ENCODE measurements at regions not wholly inside any gene's neighbourhood (a gene's known extent, or its start where the extent isn't known, plus 50 kb on each side); places are given as distances from the start of the nearest gene placed in this dataset.

DNA sequence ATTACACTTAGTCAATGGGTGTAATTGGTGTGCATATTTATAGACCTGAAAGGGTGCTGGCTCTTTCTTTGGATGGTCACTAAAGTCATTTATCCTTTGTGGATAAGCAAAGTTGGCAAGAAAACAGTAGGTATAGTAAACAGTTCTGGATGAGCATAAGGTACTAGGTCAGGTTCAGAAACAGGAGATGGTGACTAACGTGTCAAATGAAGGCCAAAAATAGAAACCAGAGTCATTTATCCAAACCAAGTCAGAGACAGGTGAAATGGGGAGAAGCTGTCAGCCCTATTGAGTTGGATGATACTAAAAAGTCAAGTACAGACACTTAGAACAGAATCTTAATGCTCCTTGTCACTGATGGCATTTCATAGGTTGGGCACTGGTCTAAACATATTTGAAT lies 313.1 kb downstream of the KLHL13 start:
- no peak for TF ChIP-seq ZFX (IDR thresholded peaks at IDR 0.05)
- TF ChIP-seq, protein P1, sequence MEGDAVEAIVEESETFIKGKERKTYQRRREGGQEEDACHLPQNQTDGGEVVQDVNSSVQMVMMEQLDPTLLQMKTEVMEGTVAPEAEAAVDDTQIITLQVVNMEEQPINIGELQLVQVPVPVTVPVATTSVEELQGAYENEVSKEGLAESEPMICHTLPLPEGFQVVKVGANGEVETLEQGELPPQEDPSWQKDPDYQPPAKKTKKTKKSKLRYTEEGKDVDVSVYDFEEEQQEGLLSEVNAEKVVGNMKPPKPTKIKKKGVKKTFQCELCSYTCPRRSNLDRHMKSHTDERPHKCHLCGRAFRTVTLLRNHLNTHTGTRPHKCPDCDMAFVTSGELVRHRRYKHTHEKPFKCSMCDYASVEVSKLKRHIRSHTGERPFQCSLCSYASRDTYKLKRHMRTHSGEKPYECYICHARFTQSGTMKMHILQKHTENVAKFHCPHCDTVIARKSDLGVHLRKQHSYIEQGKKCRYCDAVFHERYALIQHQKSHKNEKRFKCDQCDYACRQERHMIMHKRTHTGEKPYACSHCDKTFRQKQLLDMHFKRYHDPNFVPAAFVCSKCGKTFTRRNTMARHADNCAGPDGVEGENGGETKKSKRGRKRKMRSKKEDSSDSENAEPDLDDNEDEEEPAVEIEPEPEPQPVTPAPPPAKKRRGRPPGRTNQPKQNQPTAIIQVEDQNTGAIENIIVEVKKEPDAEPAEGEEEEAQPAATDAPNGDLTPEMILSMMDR (conservative IDR thresholded peaks at IDR 0.05) = no peak
- no peak overlapping the region for H3K27ac ChIP-seq

DNA sequence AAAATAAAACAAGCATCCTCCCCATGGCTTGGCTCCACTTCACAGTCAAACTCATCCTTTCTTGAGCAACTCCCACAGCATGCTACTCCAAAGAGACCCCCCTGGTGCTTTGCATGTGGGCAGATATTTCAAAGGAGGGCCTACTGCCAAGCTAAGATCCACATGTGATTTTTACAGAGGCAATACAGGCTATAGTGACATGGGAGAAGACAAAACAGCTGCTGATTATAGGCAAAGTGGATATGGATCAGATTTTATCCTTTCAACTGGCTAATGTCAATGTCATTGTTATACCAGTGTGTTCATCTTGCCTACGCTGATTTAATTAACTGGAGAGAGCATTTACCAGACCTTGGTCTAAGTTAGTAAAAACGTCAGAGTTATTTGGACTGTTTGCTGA lies 328.3 kb downstream of the KLHL13 start:
- TF ChIP-seq, protein P1 (conservative IDR thresholded peaks at IDR 0.05) = no peak
- TF ChIP-seq ZFX (IDR thresholded peaks at IDR 0.05) = no peak

DNA sequence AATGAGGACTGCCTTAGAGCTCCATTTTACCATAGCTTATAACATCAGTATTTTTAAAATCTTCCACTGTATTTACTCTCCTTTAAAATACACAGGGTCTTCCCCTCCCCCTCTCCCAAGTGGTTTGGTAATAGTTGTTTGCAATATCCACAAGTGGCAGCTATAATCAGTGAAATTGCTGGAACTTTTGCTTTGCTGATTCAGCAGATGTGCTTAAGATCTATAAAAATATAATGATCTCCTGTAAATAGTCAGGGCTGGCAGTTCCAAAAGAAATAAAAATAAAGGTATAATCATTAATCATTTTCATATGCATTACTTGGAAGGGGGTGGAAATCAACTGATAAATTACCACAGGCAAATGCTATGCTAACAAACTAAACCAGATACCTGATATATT lies 345.2 kb downstream of the KLHL13 start:
- TF ChIP-seq, protein P1 (conservative IDR thresholded peaks at IDR 0.05) = no peak
- TF ChIP-seq ZFX (IDR thresholded peaks at IDR 0.05) = no peak
- H3K27ac ChIP-seq = no peak overlapping the region

More for the DNA sequence above, 328.3 kb downstream of the KLHL13 start:
- no peak overlapping the region for H3K27ac ChIP-seq

DNA sequence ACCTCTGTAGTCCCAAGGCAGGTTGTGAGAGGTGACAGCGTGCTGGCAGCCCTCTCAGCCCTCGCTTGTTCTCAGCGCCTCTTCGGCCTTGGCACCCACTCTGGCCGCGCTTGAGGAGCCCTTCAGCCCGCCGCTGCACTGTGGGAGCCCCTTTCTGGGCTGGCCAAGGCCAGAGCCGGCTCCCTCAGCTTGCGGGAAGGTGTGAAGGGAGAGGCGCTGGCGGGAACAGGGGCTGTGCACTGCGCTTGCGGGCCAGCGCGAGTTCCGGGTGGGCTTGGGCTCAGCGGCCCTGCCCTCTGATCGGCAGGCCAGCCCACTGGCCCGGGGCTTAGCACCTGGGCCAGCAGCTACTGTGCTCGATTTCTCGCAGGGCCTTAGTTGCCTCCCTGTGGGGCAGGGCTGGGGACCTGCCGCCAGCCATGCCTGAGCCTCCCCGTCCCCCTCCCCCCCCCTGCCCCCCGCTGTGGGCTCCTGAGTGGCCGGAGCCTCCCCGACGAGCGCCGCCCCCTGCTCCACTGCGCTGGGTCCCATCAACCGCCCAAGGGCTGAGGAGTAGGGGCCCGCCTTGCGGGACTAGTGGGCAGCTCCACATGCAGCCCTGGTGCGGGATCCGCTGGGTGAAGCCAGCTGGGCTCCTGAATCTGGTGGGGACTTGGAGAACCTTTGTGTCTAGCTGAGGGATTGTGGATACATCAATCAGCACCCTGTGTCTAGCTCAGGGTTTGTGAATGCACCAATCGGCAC lies 347.6 kb downstream of the KLHL13 start:
- no peak overlapping the region for H3K27ac ChIP-seq
- TF ChIP-seq ZFX (IDR thresholded peaks at IDR 0.05) = no peak
- TF ChIP-seq, protein P1 (conservative IDR thresholded peaks at IDR 0.05) = no peak

DNA sequence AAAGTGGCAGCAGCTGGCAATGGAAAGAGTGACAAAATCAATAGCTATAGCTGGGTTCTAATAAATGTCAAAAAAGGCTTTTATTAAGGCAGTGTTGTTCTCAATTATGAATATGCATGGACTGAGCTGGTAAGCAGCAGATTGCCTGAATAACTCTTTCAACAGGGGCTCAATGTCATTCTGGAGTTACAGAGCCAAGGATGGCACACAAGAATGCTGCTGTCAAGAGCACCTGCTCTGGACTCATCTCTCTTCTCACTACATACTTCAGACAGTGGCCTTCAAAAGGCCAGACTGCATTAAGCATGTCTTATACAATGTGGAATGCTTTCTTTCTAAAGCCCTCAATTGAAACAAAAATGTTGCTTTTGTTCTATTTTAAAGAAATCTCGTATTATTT lies 351.4 kb downstream of the KLHL13 start:
- no peak for TF ChIP-seq ZFX (IDR thresholded peaks at IDR 0.05)
- TF ChIP-seq, protein P1 (conservative IDR thresholded peaks at IDR 0.05) = no peak
- H3K27ac ChIP-seq = no peak overlapping the region

DNA sequence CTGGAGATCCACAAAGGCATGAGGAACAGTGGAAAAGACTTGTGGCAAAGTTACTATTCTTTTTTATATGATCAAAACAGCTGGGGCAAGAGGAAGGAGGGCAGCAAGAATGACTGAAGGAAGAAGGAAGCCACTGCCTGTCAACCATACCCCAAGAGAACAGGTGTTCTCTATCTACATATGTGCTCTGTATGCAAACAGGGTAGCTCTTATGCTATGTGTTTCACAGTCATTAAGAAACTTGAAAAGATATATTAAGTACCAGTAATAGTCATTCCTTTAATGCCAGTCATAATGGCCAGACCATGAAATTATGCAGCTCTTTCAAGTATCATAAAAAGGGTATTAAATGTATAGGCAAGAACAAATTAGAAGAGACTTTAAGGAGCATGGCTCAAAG lies 363.9 kb downstream of the KLHL13 start:
- no peak for TF ChIP-seq ZFX (IDR thresholded peaks at IDR 0.05)
- TF ChIP-seq, protein P1 (conservative IDR thresholded peaks at IDR 0.05) = no peak
- no peak overlapping the region for H3K27ac ChIP-seq

DNA sequence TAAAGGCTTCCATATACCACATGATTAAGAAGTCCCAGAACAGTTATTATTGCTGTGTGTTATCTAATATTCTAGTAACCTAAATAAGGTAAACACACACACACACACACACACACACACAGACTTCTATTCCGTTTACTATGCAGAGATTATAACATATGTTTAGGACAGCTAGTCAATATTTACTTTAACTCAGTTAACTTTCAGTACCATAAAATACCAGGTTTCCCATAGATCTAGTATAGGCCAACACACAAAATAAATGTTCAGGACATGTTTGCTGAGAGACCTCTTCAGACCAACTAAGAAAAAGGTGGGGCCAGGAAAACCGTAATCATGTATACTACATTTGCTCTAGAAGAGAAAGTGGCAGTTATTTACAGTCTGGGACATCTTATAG lies 365.5 kb downstream of the KLHL13 start:
- no peak for TF ChIP-seq ZFX (IDR thresholded peaks at IDR 0.05)
- TF ChIP-seq, protein P1 (conservative IDR thresholded peaks at IDR 0.05) = no peak
- no peak overlapping the region for H3K27ac ChIP-seq
